Amniotic stem cell (primary cell): ENCODE measurements at regions not wholly inside any gene's neighbourhood (a gene's known extent, or its start where the extent isn't known, plus 50 kb on each side); places are given as distances from the start of the nearest gene placed in this dataset.
A peak's percentile ranks its signal among the peaks of the same experiment; 100 is the strongest.
"Not testable (repeated sequence)": the region's sequence is repeated elsewhere in the genome, so short reads cannot be mapped to it uniquely, and the experiment has no call there.

Experiments
- DNase-seq: peaks from one replicate; lab custom pipeline; 2025; lab: John Stamatoyannopoulos, UW

DNA sequence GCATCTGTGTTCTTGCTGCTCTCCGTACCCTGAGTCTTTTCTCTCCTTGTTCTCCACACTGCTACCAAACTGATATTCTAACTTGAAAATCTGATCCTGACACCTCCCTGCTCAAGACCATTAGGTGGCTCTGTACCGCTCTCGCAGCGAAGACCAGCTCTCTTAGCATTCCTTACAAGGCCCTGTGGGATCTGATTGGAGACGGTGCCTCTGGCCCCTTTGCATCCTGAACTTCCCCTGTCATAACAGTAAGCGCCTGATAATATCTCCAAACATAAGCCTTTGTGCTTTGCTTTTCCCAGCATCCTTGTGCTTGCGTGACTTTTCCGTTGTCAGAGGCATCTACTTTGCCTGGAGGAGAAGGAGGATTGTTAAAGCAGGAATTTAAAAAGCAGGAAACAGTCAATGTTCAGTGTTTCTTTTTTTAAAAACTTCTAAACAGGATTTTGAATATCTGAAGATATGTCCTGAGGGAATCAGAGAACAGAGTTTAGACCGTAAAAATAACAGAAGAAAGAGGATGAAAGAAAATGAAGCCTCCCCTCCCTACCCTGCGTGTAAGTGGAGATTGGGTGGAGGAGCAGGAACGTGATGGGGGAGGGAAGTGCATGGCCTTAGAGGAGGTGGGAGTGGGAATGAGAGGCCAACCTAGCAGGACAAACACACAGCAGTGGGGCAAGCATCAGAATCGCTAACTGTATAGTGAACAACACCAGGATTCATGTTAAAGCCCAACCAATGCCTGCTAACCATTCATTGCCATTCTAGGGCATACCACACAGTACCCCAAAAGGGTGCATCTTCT, 89.2 kb upstream of the STMND1 start:
- peak; percentile 75 for DNase-seq

- no peak for DNase-seq
Observed at GRCh38 chr6:17011985-17012384, 89.9 kb upstream of the STMND1 start.

DNA sequence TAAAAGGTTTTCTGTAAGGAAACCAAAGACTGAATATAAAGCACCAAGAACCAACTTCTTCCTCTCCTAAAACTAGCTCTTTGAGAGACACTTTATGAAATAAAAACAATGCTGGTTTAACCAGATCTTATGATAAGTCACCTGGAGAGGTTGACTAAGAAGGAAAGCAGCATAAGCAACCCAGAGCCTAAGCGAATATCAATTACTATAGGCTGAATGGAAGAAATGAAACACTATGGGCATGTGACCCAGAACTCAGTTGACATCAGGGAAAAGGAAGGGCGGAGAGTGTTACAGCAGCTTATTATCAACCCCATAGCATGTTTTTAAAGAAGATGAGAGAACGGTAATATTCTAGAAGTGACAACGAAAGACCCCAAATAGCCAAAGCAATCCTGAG, 94.1 kb upstream of the STMND1 start:
- DNase-seq = no peak

DNA sequence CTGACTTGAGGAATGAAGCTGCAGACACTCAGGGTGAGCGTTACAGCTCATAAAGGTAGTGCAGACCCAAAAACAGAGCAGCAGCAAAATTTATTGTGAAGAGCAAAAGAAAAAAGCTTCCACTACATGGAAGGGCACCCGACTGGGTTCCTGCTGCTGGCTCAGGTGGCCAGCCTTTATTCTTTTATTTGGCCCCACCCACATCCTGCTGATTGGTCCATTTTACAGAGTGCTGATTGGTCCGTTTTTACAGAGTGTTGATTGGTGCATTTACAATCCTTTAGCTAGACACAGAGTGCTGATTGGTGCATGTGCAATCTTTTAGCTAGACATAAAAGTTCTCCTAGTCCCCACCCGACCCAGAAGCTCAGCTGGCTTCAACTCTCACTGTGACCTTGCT, 95.3 kb upstream of the STMND1 start:
- DNase-seq = no peak

- no peak for DNase-seq
Observed at GRCh38 chr6:17004269-17004668, 97.6 kb upstream of the STMND1 start.

- DNase-seq = no peak
Observed at GRCh38 chr6:17002123-17002522, 99.7 kb upstream of the STMND1 start.

- DNase-seq = no peak
Observed at GRCh38 chr6:17001188-17001587, 100.7 kb upstream of the STMND1 start.

- DNase-seq = peak; percentile 50
Observed at GRCh38 chr6:16999491-17000436, 102.1 kb upstream of the STMND1 start.

- DNase-seq = no peak
Observed at GRCh38 chr6:16998461-16998860, 103.4 kb upstream of the STMND1 start.

GRCh38 chr6:16995511-16996250, 106.2 kb upstream of the STMND1 start:
- DNase-seq = no peak

- DNase-seq = no peak
Observed at GRCh38 chr6:16993396-16993795, 108.5 kb upstream of the STMND1 start.

GRCh38 chr6:16991981-16992629, 109.7 kb upstream of the STMND1 start:
- no peak for DNase-seq

- DNase-seq = not testable (repeated sequence)
Observed at GRCh38 chr6:16989976-16990375, 111.9 kb upstream of the STMND1 start.

- no peak for DNase-seq
Observed at GRCh38 chr6:16989382-16989781, 112.5 kb upstream of the STMND1 start.

- DNase-seq = no peak
Observed at GRCh38 chr6:16987996-16988395, 113.9 kb upstream of the STMND1 start.

DNA sequence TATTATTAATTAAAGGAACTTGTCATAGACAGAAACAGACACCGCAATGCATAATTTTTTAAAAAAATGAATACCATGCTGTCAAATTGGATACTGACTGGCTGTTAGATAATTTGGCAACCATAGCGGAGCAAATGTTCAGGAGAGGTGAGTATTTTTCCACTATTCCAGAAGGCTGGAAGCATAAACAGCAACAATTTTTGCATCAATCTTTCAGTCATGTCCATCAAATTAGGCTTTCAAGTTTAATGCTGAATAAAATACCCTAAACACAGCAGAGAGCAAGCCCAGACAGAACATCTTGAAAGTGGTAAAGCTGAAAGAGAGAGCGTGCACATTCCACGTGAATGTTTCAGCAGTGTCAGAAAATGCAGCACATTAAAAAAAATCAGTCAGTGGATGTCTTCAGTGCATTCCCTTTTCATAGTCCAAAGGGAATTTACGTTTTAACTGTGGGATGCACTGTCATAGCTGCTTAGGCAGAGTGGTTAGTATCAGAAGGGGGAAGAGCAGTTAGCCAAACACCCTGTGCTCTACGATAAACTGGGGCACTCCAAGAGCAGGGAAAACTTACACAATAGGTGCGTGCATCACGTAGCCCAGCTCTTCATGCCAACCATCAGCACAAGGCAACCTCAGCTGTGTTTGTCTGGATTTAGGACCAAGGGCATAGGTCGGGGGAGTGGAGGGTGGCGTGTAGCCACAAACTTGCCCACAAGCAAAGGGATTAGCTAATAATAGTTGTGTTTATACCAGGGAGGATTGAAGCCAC, 116.2 kb upstream of the STMND1 start:
- DNase-seq = peak; percentile 64

DNA sequence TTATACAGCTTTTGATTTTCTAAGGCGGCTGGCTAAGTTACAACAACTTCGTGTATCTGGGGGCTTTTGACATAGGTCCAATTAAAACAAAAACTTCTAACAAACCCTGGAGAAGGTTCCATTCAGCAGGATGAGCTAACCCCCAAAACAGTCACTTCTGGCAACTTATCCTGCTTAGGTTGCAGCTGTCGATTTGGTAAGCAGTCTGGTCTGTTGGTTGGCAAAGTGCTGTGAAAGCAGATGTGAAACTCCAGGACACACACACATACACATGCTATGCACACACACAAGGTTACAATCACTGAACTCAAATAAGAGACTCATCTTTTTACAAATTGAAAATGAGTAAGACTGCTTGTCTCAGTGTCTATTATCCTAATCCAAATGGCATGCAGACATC, 119.0 kb upstream of the STMND1 start:
- DNase-seq = no peak

GRCh38 chr6:16979677-16980370, 122.0 kb upstream of the STMND1 start:
- no peak for DNase-seq

GRCh38 chr6:16978686-16979085, 123.2 kb upstream of the STMND1 start:
- no peak for DNase-seq

GRCh38 chr6:16976385-16977183, 125.3 kb upstream of the STMND1 start:
- DNase-seq = no peak
